ENCODE measurements at regions not wholly inside any gene's neighbourhood (a gene's known extent, or its start where the extent isn't known, plus 50 kb on each side); places are given as distances from the start of the nearest gene placed in this dataset.

DNA sequence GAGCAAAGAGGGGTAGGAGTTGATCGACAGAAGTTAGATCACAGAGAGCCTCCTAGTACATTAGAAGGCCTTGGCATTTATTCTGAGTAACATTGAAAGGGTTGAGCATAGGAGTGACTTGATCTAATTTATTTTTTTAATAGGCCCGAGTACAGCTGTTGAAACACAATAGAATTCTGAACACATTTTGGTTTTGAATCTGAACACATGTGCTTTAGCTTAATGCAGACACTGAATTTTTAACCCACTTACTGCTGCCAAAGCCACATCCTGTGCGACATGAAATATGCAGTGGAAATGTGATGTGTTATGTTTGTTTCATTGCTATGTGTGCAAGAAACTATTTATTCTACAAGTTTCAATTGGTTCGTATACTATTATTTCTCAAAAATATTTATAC, 1505.9 kb downstream of the PCDH9 start:
- Mint-ChIP-seq H3K27ac (no peak overlapping the region), H3K9me3 (no peaks in the 10 kb centered on the region), H3K36me3 (ENCODE audit: low read depth) (no peaks in the 10 kb centered on the region), H3K27me3 (ENCODE audit: insufficient read depth, low read depth, poor library complexity) (no peaks in the 10 kb centered on the region), H3K4me1 (no peaks in the 10 kb centered on the region), H3K4me3 (no peak overlapping the region)
- H3K4me1 ChIP-seq (ENCODE audit: insufficient read depth): no peaks in the 10 kb centered on the region
- H3K9me2 ChIP-seq (ENCODE audit: insufficient read depth): no peaks in the 10 kb centered on the region
- no peak overlapping the region for H3K4me2 ChIP-seq
- no peak overlapping the region for H3K4me3 ChIP-seq
- no peaks in the 10 kb centered on the region for H3K36me3 ChIP-seq (ENCODE audit: insufficient read depth)
- H3K79me2 ChIP-seq (replicated peaks; ENCODE audit: insufficient read depth): no peaks in the 10 kb centered on the region
- H3F3A ChIP-seq (replicated peaks; ENCODE audit: low read depth): no peaks in the 10 kb centered on the region
- no peak overlapping the region for H2AFZ ChIP-seq
- H3K27me3 ChIP-seq (ENCODE audit: insufficient read depth): no peaks in the 10 kb centered on the region
- TF ChIP-seq CREB1 (CRISPR knock-in tag; IDR thresholded peaks at IDR 0.05; ENCODE audit: low read depth): no peak
- TF ChIP-seq ZNF462 (CRISPR knock-in tag; IDR thresholded peaks at IDR 0.05): no peak
- TF ChIP-seq, protein P1, sequence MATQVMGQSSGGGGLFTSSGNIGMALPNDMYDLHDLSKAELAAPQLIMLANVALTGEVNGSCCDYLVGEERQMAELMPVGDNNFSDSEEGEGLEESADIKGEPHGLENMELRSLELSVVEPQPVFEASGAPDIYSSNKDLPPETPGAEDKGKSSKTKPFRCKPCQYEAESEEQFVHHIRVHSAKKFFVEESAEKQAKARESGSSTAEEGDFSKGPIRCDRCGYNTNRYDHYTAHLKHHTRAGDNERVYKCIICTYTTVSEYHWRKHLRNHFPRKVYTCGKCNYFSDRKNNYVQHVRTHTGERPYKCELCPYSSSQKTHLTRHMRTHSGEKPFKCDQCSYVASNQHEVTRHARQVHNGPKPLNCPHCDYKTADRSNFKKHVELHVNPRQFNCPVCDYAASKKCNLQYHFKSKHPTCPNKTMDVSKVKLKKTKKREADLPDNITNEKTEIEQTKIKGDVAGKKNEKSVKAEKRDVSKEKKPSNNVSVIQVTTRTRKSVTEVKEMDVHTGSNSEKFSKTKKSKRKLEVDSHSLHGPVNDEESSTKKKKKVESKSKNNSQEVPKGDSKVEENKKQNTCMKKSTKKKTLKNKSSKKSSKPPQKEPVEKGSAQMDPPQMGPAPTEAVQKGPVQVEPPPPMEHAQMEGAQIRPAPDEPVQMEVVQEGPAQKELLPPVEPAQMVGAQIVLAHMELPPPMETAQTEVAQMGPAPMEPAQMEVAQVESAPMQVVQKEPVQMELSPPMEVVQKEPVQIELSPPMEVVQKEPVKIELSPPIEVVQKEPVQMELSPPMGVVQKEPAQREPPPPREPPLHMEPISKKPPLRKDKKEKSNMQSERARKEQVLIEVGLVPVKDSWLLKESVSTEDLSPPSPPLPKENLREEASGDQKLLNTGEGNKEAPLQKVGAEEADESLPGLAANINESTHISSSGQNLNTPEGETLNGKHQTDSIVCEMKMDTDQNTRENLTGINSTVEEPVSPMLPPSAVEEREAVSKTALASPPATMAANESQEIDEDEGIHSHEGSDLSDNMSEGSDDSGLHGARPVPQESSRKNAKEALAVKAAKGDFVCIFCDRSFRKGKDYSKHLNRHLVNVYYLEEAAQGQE (IDR thresholded peaks at IDR 0.05; ENCODE audit: unreplicated experiment): no peak
- no peak for TF ChIP-seq ZNF114 (CRISPR knock-in tag; IDR thresholded peaks at IDR 0.05)
- TF ChIP-seq NANOG (IDR thresholded peaks at IDR 0.05; ENCODE audit: borderline replicate concordance): no peak
- no peak for TF ChIP-seq EZH2 (IDR thresholded peaks at IDR 0.05; ENCODE audit: low read depth, unreplicated experiment)
- no peak for TF ChIP-seq POLR2AphosphoS5 (IDR thresholded peaks at IDR 0.05; ENCODE audit: low read depth)
- no peak for TF ChIP-seq STAT1 (IDR thresholded peaks at IDR 0.05; ENCODE audit: unreplicated experiment)
- TF ChIP-seq ETS1 (IDR thresholded peaks at IDR 0.05): no peak
- no peak for TF ChIP-seq ZNF331 (CRISPR knock-in tag; IDR thresholded peaks at IDR 0.05; ENCODE audit: low read depth)
- no peak for TF ChIP-seq JUNB (IDR thresholded peaks at IDR 0.05; ENCODE audit: unreplicated experiment)
- TF ChIP-seq EZH2phosphoT487 (IDR thresholded peaks at IDR 0.05; ENCODE audit: unreplicated experiment): no peak
- TF ChIP-seq, protein P2, sequence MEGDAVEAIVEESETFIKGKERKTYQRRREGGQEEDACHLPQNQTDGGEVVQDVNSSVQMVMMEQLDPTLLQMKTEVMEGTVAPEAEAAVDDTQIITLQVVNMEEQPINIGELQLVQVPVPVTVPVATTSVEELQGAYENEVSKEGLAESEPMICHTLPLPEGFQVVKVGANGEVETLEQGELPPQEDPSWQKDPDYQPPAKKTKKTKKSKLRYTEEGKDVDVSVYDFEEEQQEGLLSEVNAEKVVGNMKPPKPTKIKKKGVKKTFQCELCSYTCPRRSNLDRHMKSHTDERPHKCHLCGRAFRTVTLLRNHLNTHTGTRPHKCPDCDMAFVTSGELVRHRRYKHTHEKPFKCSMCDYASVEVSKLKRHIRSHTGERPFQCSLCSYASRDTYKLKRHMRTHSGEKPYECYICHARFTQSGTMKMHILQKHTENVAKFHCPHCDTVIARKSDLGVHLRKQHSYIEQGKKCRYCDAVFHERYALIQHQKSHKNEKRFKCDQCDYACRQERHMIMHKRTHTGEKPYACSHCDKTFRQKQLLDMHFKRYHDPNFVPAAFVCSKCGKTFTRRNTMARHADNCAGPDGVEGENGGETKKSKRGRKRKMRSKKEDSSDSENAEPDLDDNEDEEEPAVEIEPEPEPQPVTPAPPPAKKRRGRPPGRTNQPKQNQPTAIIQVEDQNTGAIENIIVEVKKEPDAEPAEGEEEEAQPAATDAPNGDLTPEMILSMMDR (conservative IDR thresholded peaks at IDR 0.05; ENCODE audit: low read depth in 2 of 2): no peak
- DNase-seq (ENCODE audit: low spot score) (no peak), ATAC-seq (no peak)
- H3K27ac ChIP-seq (ENCODE audit: low read depth): no peak overlapping the region
- no peaks in the 10 kb centered on the region for H4K20me1 ChIP-seq (replicated peaks; ENCODE audit: insufficient read depth)

All from GM23338 (cell line).